DMS114 treated with DMSO at 0.1 percent for 48 hours (cell line): ENCODE measurements at regions not wholly inside any gene's neighbourhood (a gene's known extent, or its start where the extent isn't known, plus 50 kb on each side); places are given as distances from the start of the nearest gene placed in this dataset.
"Not testable (repeated sequence)": the region's sequence is repeated elsewhere in the genome, so short reads cannot be mapped to it uniquely, and the experiment has no call there.

Experiments
- DNase-seq: peaks from one replicate; lab custom pipeline; 2025; ENCODE audit not compliant: unreplicated experiment; lab: John Stamatoyannopoulos, UW

- no peak for DNase-seq
Observed at GRCh38 chr4:179352221-179352620, 1910.0 kb upstream of the AGA start.

GRCh38 chr4:179353786-179354185 is 1911.5 kb upstream of the AGA start:
- DNase-seq = no peak

GRCh38 chr4:179361978-179362486 is 1919.8 kb upstream of the AGA start:
- no peak for DNase-seq

GRCh38 chr4:179365932-179366331 is 1923.7 kb upstream of the AGA start:
- not testable (repeated sequence) for DNase-seq

GRCh38 chr4:179372242-179372641 is 1930.0 kb upstream of the AGA start:
- no peak for DNase-seq

GRCh38 chr4:179372746-179373145 is 1930.5 kb upstream of the AGA start:
- DNase-seq = no peak

GRCh38 chr4:179378847-179379246 is 1936.6 kb upstream of the AGA start:
- DNase-seq = not testable (repeated sequence)

GRCh38 chr4:179392787-179393186 is 1950.5 kb upstream of the AGA start:
- DNase-seq = no peak

- DNase-seq = no peak
Observed at GRCh38 chr4:179398414-179398813, 1956.2 kb upstream of the AGA start.

- DNase-seq = no peak
Observed at GRCh38 chr4:179399054-179399782, 1957.0 kb upstream of the AGA start.

GRCh38 chr4:179415037-179415846 is 1973.0 kb upstream of the AGA start:
- no peak for DNase-seq

- DNase-seq = no peak
Observed at GRCh38 chr4:179415847-179416223, 1973.6 kb upstream of the AGA start.

- no peak for DNase-seq
Observed at GRCh38 chr4:179417357-179417756, 1975.1 kb upstream of the AGA start.

- no peak for DNase-seq
Observed at GRCh38 chr4:179437962-179438361, 1995.7 kb upstream of the AGA start.

GRCh38 chr4:179441596-179441995 is 1999.4 kb upstream of the AGA start:
- no peak for DNase-seq

GRCh38 chr4:179447308-179447707 is 2005.1 kb upstream of the AGA start:
- no peak for DNase-seq

- DNase-seq = no peak
Observed at GRCh38 chr4:179465131-179465797, 2023.0 kb upstream of the AGA start.

GRCh38 chr4:179467878-179468277 is 2025.6 kb upstream of the AGA start:
- no peak for DNase-seq

- DNase-seq = no peak
Observed at GRCh38 chr4:179472164-179472563, 2029.9 kb upstream of the AGA start.

- no peak for DNase-seq
Observed at GRCh38 chr4:179478608-179479007, 2036.4 kb upstream of the AGA start.

GRCh38 chr4:179485781-179486180 is 2043.5 kb upstream of the AGA start:
- no peak for DNase-seq
